ENCODE measurements at regions not wholly inside any gene's neighbourhood (a gene's known extent, or its start where the extent isn't known, plus 50 kb on each side); places are given as distances from the start of the nearest gene placed in this dataset.
A peak's percentile ranks its signal among the peaks of the same experiment; 100 is the strongest.

GRCh38 chr4:149031399-149031798 is 589.2 kb upstream of the NR3C2 start:
- no peak overlapping the region for H2AFZ ChIP-seq (ENCODE audit: control insufficient read depth, low read depth, low read length)
- H3K27ac ChIP-seq (ENCODE audit: control insufficient read depth, insufficient read depth) = no peak overlapping the region
- intact Hi-C loops (cut with micrococcal nuclease; ENCODE audit: unreplicated experiment) (no loop called here), in situ Hi-C loops (cut with MboI) (no loop called here)
- no TSS peak for BruUV-seq (replicated peaks)
- ATAC-seq (peak; percentile 78), DNase-seq (ENCODE audit: low read depth, low spot score) (no peak), FAIRE-seq (peak; percentile 62)
- H3K4me2 ChIP-seq (ENCODE audit: control insufficient read depth, insufficient read depth) = no peak overlapping the region
- CTCF ChIA-PET = interaction anchor here (0.7 to 1.4 kb wide), 6 partner anchors 9 to 235 kb away, joined by 3 to 4 read pairs (median 3); no protein-coding TSS in a partner anchor
- H3K36me3 ChIP-seq (ENCODE audit: control insufficient read depth in 2 of 2, insufficient read depth in 2 of 2, low read length in 1 of 2) = no peaks in the 10 kb centered on the region
- TF ChIP-seq RAD21 (IDR thresholded peaks at IDR 0.05; ENCODE audit: insufficient read depth, low read depth, low read length) (peak; percentile 51; the same call in 1 of the 2 replicates), SMC3 (IDR thresholded peaks at IDR 0.05; ENCODE audit: borderline replicate concordance, low read length) (peak; percentile 20; the same call in 1 of the 2 replicates), TBL1XR1 (IDR thresholded peaks at IDR 0.05; ENCODE audit: low read depth, low read length) (no peak), E2F4 (IDR thresholded peaks at IDR 0.05; ENCODE audit: low read depth, low read length) (no peak), HDAC6 (IDR thresholded peaks at IDR 0.05; ENCODE audit: unreplicated experiment) (no peak), CTCF (IDR thresholded peaks at IDR 0.05 in 2 of 3, conservative IDR thresholded peaks at IDR 0.05 in 1 of 3; ENCODE audit: control insufficient read depth in 2 of 3, extremely low read depth in 1 of 3, insufficient read depth in 1 of 3, low read depth in 3 of 3, low read length in 3 of 3) (peak; percentile 32 to 41 (median 40); a peak in 5 of 6 replicates), NFYA (IDR thresholded peaks at IDR 0.05; ENCODE audit: borderline replicate concordance, low read depth, low read length) (no peak), USF1 (IDR thresholded peaks at IDR 0.05; ENCODE audit: borderline replicate concordance, extremely low read length, insufficient read depth, low read depth, low read length) (no peak)
- H3K9me3 ChIP-seq (replicated peaks; ENCODE audit: control insufficient read depth, insufficient read depth, low read length) = no peaks in the 10 kb centered on the region
- no peaks in the 10 kb centered on the region for H3K27me3 ChIP-seq (replicated peaks in 1 of 2; ENCODE audit: control insufficient read depth in 2 of 2, insufficient read depth in 2 of 2, low read length in 1 of 2)
- no peak overlapping the region for H3K9ac ChIP-seq (ENCODE audit: control insufficient read depth, insufficient read depth, low read length)
- POLR2A ChIA-PET = no interaction called here
- SMC1A ChIA-PET (ENCODE audit: uncharacterized antibody, unreplicated experiment) = interaction anchor here (0.8 kb wide), 1 partner anchor 27 kb away, joined by 3 read pairs; no protein-coding TSS in a partner anchor
- no peak overlapping the region for H3K4me3 ChIP-seq
- H3K4me1 ChIP-seq (ENCODE audit: control insufficient read depth, insufficient read depth, low read length) = no peaks in the 10 kb centered on the region
- RAD21 ChIA-PET (ENCODE audit: unreplicated experiment) = no interaction called here
- no peaks in the 10 kb centered on the region for H3K79me2 ChIP-seq (ENCODE audit: control insufficient read depth, insufficient read depth, low read length)
- H4K20me1 ChIP-seq (ENCODE audit: control insufficient read depth, insufficient read depth) = no peaks in the 10 kb centered on the region

All from GM12878 (cell line).